ENCODE measurements at regions not wholly inside any gene's neighbourhood (a gene's known extent, or its start where the extent isn't known, plus 50 kb on each side); places are given as distances from the start of the nearest gene placed in this dataset.

- no peaks in the 10 kb centered on the region for H3K27me3 ChIP-seq (replicated peaks in 1 of 7)
- H3K27ac ChIP-seq = no peak overlapping the region
- no peaks in the 10 kb centered on the region for H3K36me3 ChIP-seq
- no peak for TF ChIP-seq POLR2A (IDR thresholded peaks at IDR 0.05)
- no peak for TF ChIP-seq CTCF (IDR thresholded peaks at IDR 0.05 in 8 of 11, conservative IDR thresholded peaks at IDR 0.05 in 3 of 11)
- DNase-seq = no peak
- H3K9me3 ChIP-seq = peaks cover 0 to 5% (median 0%) of the 10 kb centered on the region in 8 donors
- WGBS, 5 donors = 62 to 82% (median 72%) methylated on average over 7 of the region's 7 CpGs
- intact Hi-C loops (cut with DNase I; ENCODE audit: low total_unique reads) = no loop called here
- H3K4me1 ChIP-seq = no peaks in the 10 kb centered on the region
- no peak overlapping the region for H3K4me3 ChIP-seq
These were observed 629.0 kb upstream of the PFKP start for GRCh38 chr10:2438248-2438939.

- no peak for DNase-seq
- no peak for TF ChIP-seq POLR2A (IDR thresholded peaks at IDR 0.05)
- H3K4me1 ChIP-seq = no peaks in the 10 kb centered on the region
- no peaks in the 10 kb centered on the region for H3K27me3 ChIP-seq (replicated peaks in 1 of 7)
- 85 to 94% (median 88%) methylated on average over 11 of the region's 11 CpGs for WGBS, 5 donors
- H3K9me3 ChIP-seq = peaks cover 0 to 5% (median 0%) of the 10 kb centered on the region in 8 donors
- H3K27ac ChIP-seq = no peak overlapping the region
- no peaks in the 10 kb centered on the region for H3K36me3 ChIP-seq
- no peak overlapping the region for H3K4me3 ChIP-seq
- intact Hi-C loops (cut with DNase I; ENCODE audit: low total_unique reads) = no loop called here
These were observed 630.4 kb upstream of the PFKP start for GRCh38 chr10:2436933-2437332.

GRCh38 chr10:2431961-2432360 lies 635.4 kb upstream of the PFKP start:
- Histone ChIP-seq H3K4me1 (no peaks in the 10 kb centered on the region), H3K36me3 (no peaks in the 10 kb centered on the region), H3K4me3 (no peak overlapping the region), H3K27me3 (replicated peaks in 1 of 7) (no peaks in the 10 kb centered on the region), H3K27ac (no peak overlapping the region), H3K9me3 (peaks cover 0 to 5% (median 0%) of the 10 kb centered on the region in 8 donors)
- no peak for TF ChIP-seq POLR2AphosphoS5 (IDR thresholded peaks at IDR 0.05)
- TF ChIP-seq CTCF (IDR thresholded peaks at IDR 0.05 in 8 of 11, conservative IDR thresholded peaks at IDR 0.05 in 3 of 11) = no peak
- TF ChIP-seq POLR2A (IDR thresholded peaks at IDR 0.05) = no peak
- WGBS, 5 donors = 73 to 82% (median 73%) methylated on average over 5 of the region's 5 CpGs
- intact Hi-C loops (cut with DNase I; ENCODE audit: low total_unique reads) = no loop called here
- no peak for DNase-seq

- Histone ChIP-seq H3K4me1 (no peaks in the 10 kb centered on the region), H3K27me3 (replicated peaks in 1 of 7) (no peaks in the 10 kb centered on the region), H3K36me3 (no peaks in the 10 kb centered on the region), H3K9me3 (no peaks in the 10 kb centered on the region), H3K4me3 (no peak overlapping the region), H3K27ac (no peak overlapping the region)
- intact Hi-C loops (cut with DNase I; ENCODE audit: low total_unique reads) = no loop called here
- WGBS, 5 donors = 56 to 78% (median 71%) methylated on average over 2 of the region's 2 CpGs
- TF ChIP-seq POLR2A (IDR thresholded peaks at IDR 0.05) = no peak
- TF ChIP-seq POLR2AphosphoS5 (IDR thresholded peaks at IDR 0.05) = no peak
- no peak for TF ChIP-seq CTCF (IDR thresholded peaks at IDR 0.05 in 8 of 11, conservative IDR thresholded peaks at IDR 0.05 in 3 of 11)
- DNase-seq = no peak
These were observed 639.9 kb upstream of the PFKP start for GRCh38 chr10:2427412-2427811.

Measured in spleen (tissue), 11 donors.